IPS-18c (cell line): ENCODE measurements at regions not wholly inside any gene's neighbourhood (a gene's known extent, or its start where the extent isn't known, plus 50 kb on each side); places are given as distances from the start of the nearest gene placed in this dataset.
"Not testable (repeated sequence)": the region's sequence is repeated elsewhere in the genome, so short reads cannot be mapped to it uniquely, and the experiment has no call there.

Experiments used
- H3K4me3 ChIP-seq: 2 replicates; pipeline ENCODE4 v1.7.0; 2013; ENCODE audit warnings: low read depth, mild to moderate bottlenecking, low read length, moderate library complexity; ENCODE audit not compliant: insufficient read depth
- H3K9me3 ChIP-seq: one replicate; pipeline ENCODE4 v1.6.1; 2013; ENCODE audit warnings: mild to moderate bottlenecking, low read length, moderate library complexity; ENCODE audit not compliant: control insufficient read depth, insufficient read depth

- Histone ChIP-seq H3K4me3 (no peak overlapping the region), H3K9me3 (peaks cover 5% of the 10 kb centered on the region)
Measured at GRCh38 chrX:76957485-76957884, 489.7 kb upstream of the FGF16 start.

GRCh38 chrX:76971393-76972376 lies 475.5 kb upstream of the FGF16 start:
- no peaks in the 10 kb centered on the region for H3K9me3 ChIP-seq
- H3K4me3 ChIP-seq, result no peak overlapping the region

GRCh38 chrX:76977452-76977851 lies 469.7 kb upstream of the FGF16 start:
- Histone ChIP-seq H3K4me3 (no peak overlapping the region), H3K9me3 (peaks cover 2% of the 10 kb centered on the region)

- Histone ChIP-seq H3K9me3 (peaks cover 14% of the 10 kb centered on the region), H3K4me3 (peak overlapping the region; percentile 28; the same call in 1 of the 2 replicates)
Measured at GRCh38 chrX:76987381-76987780, 459.8 kb upstream of the FGF16 start.

GRCh38 chrX:76996641-76997040 lies 450.5 kb upstream of the FGF16 start:
- H3K4me3 ChIP-seq, result no peak overlapping the region
- peaks cover 6% of the 10 kb centered on the region for H3K9me3 ChIP-seq

- Histone ChIP-seq H3K4me3 (no peak overlapping the region), H3K9me3 (peaks cover 2% of the 10 kb centered on the region)
Measured at GRCh38 chrX:77003530-77003929, 443.7 kb upstream of the FGF16 start.

GRCh38 chrX:77003956-77004355 lies 443.2 kb upstream of the FGF16 start:
- H3K9me3 ChIP-seq, result peaks cover 2% of the 10 kb centered on the region

GRCh38 chrX:77009691-77010090 lies 437.5 kb upstream of the FGF16 start:
- H3K4me3 ChIP-seq, result no peak overlapping the region
- peaks cover 4% of the 10 kb centered on the region for H3K9me3 ChIP-seq

More at GRCh38 chrX:77003956-77004355, 443.2 kb upstream of the FGF16 start:
- H3K4me3 ChIP-seq, result no peak overlapping the region

GRCh38 chrX:77014377-77015372 lies 432.5 kb upstream of the FGF16 start:
- peaks cover 2% of the 10 kb centered on the region for H3K9me3 ChIP-seq
- no peak overlapping the region; the same call in 1 of the 2 replicates for H3K4me3 ChIP-seq

GRCh38 chrX:77017093-77017492 lies 430.1 kb upstream of the FGF16 start:
- Histone ChIP-seq H3K4me3 (no peak overlapping the region), H3K9me3 (peaks cover 2% of the 10 kb centered on the region)

GRCh38 chrX:77046180-77046810 lies 400.9 kb upstream of the FGF16 start:
- H3K4me3 ChIP-seq, result peak overlapping the region; percentile 38; the same call in 1 of the 2 replicates
- H3K9me3 ChIP-seq, result not testable (repeated sequence)

- H3K4me3 ChIP-seq, result no peak overlapping the region
- H3K9me3 ChIP-seq, result peaks cover 2% of the 10 kb centered on the region
Measured at GRCh38 chrX:77060572-77060971, 386.6 kb upstream of the FGF16 start.

GRCh38 chrX:77061022-77061421 lies 386.2 kb upstream of the FGF16 start:
- Histone ChIP-seq H3K9me3 (peaks cover 2% of the 10 kb centered on the region), H3K4me3 (no peak overlapping the region)

GRCh38 chrX:77061545-77061944 lies 385.6 kb upstream of the FGF16 start:
- H3K4me3 ChIP-seq, result no peak overlapping the region
- peaks cover 2% of the 10 kb centered on the region for H3K9me3 ChIP-seq

GRCh38 chrX:77065896-77066295 lies 381.3 kb upstream of the FGF16 start:
- Histone ChIP-seq H3K9me3 (peaks cover 2% of the 10 kb centered on the region), H3K4me3 (no peak overlapping the region)

- no peaks in the 10 kb centered on the region for H3K9me3 ChIP-seq
- H3K4me3 ChIP-seq, result no peak overlapping the region
Measured at GRCh38 chrX:77070202-77070918, 376.8 kb upstream of the FGF16 start.
